Neural progenitor cell (in vitro differentiated cells): ENCODE measurements at regions not wholly inside any gene's neighbourhood (a gene's known extent, or its start where the extent isn't known, plus 50 kb on each side); places are given as distances from the start of the nearest gene placed in this dataset.

Source experiments
- EZH2 ChIP-seq: fragments of 200-600 bp; sonication (generic); IDR thresholded peaks from 2 replicates; pipeline ENCODE4 v1.6.1; 2017; ENCODE audit warnings: antibody characterized with exemption, mild to moderate bottlenecking, moderate library complexity
- TF ChIP-seq, protein P1 (sequence below): fragments of 200-600 bp; sonication (generic); IDR thresholded peaks from 2 replicates; pipeline ENCODE4 v1.5.1; 2017; ENCODE audit warnings: antibody characterized with exemption, mild to moderate bottlenecking

DNA sequence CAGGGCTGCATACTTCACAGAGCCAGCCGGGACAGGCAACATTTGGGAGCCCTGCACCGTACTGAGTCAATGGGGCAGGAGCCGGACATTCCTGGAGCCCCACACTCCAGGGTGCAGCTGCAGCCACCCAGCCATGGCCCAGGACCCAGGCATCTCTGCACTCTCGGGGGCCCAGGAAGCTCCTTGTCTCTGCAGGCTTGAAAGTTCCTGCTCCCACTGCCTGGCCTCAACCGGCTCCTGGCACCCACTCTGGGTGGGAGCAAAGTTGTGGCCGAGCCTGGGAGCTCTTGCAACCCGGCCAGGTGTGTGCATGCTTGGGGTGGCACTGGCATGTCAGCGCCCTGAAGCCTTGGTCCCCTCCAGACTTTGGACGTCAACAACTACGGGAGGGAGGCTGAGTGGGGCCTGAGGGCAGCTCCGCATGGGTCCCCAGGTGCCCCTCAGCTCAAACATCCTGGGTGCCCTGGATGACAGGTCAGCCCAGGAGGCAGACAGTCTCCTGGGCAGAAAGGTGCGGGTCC is 833.5 kb upstream of the CADM2 start:
- TF ChIP-seq, protein P1, sequence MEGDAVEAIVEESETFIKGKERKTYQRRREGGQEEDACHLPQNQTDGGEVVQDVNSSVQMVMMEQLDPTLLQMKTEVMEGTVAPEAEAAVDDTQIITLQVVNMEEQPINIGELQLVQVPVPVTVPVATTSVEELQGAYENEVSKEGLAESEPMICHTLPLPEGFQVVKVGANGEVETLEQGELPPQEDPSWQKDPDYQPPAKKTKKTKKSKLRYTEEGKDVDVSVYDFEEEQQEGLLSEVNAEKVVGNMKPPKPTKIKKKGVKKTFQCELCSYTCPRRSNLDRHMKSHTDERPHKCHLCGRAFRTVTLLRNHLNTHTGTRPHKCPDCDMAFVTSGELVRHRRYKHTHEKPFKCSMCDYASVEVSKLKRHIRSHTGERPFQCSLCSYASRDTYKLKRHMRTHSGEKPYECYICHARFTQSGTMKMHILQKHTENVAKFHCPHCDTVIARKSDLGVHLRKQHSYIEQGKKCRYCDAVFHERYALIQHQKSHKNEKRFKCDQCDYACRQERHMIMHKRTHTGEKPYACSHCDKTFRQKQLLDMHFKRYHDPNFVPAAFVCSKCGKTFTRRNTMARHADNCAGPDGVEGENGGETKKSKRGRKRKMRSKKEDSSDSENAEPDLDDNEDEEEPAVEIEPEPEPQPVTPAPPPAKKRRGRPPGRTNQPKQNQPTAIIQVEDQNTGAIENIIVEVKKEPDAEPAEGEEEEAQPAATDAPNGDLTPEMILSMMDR: no peak
- no peak for TF ChIP-seq EZH2
